Heart right ventricle (tissue), 16 donors: ENCODE measurements at regions not wholly inside any gene's neighbourhood (a gene's known extent, or its start where the extent isn't known, plus 50 kb on each side); places are given as distances from the start of the nearest gene placed in this dataset.

Source experiments
- ATAC-seq, 8 donors: fragments of 200-7000 bp; cut with Tn5 transposase; one replicate each; pipeline ENCODE4 v1.9.1; 2020; ENCODE audit warnings: mild to moderate bottlenecking in 8 of 8, moderate library complexity in 8 of 8, moderate number of reproducible peaks in 1 of 8
- DNase-seq, 2 donors: peaks; one replicate each; pipeline ENCODE4 v3.0.0-alpha.2; 2020
- H3K27ac ChIP-seq, 10 donors: fragments of 200-600 bp; sonication (generic) in 2 of 10; one replicate each; pipeline versions ENCODE4 v1.5.0 to v1.8.0; 2020 to 2022; ENCODE audit warnings: mild to moderate bottlenecking in 3 of 10
- H3K27me3 ChIP-seq, 7 donors: fragments of 200-600 bp; one replicate each; pipeline ENCODE4 v1.8.0; 2021 to 2022; ENCODE audit warnings: mild to moderate bottlenecking in 2 of 7
- H3K36me3 ChIP-seq, 9 donors: fragments of 200-600 bp; sonication (generic) in 1 of 9; one replicate each; pipeline versions ENCODE4 v1.5.0 to v1.8.0; 2020 to 2022; ENCODE audit warnings: mild to moderate bottlenecking in 2 of 9
- H3K4me1 ChIP-seq, 9 donors: fragments of 200-600 bp; sonication (generic) in 1 of 9; one replicate each; pipeline versions ENCODE4 v1.5.0 to v1.8.0; 2020 to 2022; ENCODE audit warnings: mild to moderate bottlenecking in 4 of 9
- H3K4me3 ChIP-seq, 10 donors: fragments of 200-600 bp; sonication (generic) in 2 of 10; one replicate each; pipeline versions ENCODE4 v1.5.0 to v1.8.0; 2020 to 2022; ENCODE audit warnings: mild to moderate bottlenecking in 7 of 10, moderate library complexity in 2 of 10
- H3K9me3 ChIP-seq, 11 donors: fragments of 200-600 bp in 10 of 11; sonication (generic) in 2 of 11; one replicate each; pipeline versions ENCODE4 v1.5.0 to v1.8.0; 2013 to 2022; ENCODE audit warnings: mild to moderate bottlenecking in 2 of 11, control low read depth in 1 of 11, moderate library complexity in 1 of 11
- CTCF ChIP-seq, 9 donors: fragments of 200-600 bp; sonication (generic) in 2 of 9; IDR thresholded peaks; one replicate each; pipeline versions ENCODE4 v1.5.0 to v1.8.0; 2021 to 2022; ENCODE audit warnings: antibody characterized with exemption in 9 of 9, mild to moderate bottlenecking in 5 of 9, moderate library complexity in 1 of 9
- WGBS, 2 donors: extraction: QIAGEN DNeasy Blood & Tissue Kit; methylation state at CpG; one replicate each; pipeline ENCODE4 v1.1.7; 2013; ENCODE audit warnings: inconsistent platforms in 1 of 2; 5-methylcytosine and 5-hydroxymethylcytosine counted together
- intact Hi-C, 10 donors: fragments of 100-400 bp; cut with DNase I; formaldehyde crosslinking; loops; one replicate each; pipeline versions ENCODE4 v1.11.1 to v1.14.2; 2022
- donor health status: Arrhythmogenic right ventricular cardiomyopathy.
- donor health status: ischemic (EF 13 %, LVEDD 7.1; RV severe dilation, severe dysfunction).
- donor health status: healthy with polysubstance abuse.
- donor health status: DM: no; HTN: yes; CAD: no.
- donor health status: DM: no; HTN: no; CAD: no.
- donor health status: ischemic (EF 25% LVEDD 6.9; RV normal size, moderate dysfunction).
- donor health status: ischemic (EF 25% LVEDD 5.7; RV mildly dilated, moderate dysfunction).
- donor health status: healthy.
- donor health status: DM: yes; HTN: yes; CAD: no.
- donor health status: Ischemic cardiomyopathy.
- donor health status: ischemic (EF 35%, LVEDD 5.7; RV mildly dilated, moderate dysfunction).
- donor health status: nonischemic (EF 11% LVEDD 7.7; RV severe dilation, severe dysfunction).
- donor health status: DM: yes; HTN: yes; CAD: no.
- donor health status: PGD.
- donor health status: ischemic (EF 29% LVEDD 5.4; RV normal size, mild dysfunction).
- donor health status: nonischemic (EF 23%, LVEDD 6.1; RV moderate dilation, normal function).

GRCh38 chr3:177787279-177788041, 590.2 kb upstream of the TBL1XR1 start:
- H3K9me3 ChIP-seq = no peaks in the 10 kb centered on the region
- H3K36me3 ChIP-seq = no peaks in the 10 kb centered on the region
- H3K27ac ChIP-seq = no peak overlapping the region
- ATAC-seq (no peak), DNase-seq (no peak)
- H3K27me3 ChIP-seq = no peaks in the 10 kb centered on the region
- no peak for TF ChIP-seq CTCF (IDR thresholded peaks at IDR 0.05)
- H3K4me3 ChIP-seq = no peak overlapping the region
- intact Hi-C loops = loop anchor here in 2 of 10 donors (10.0 kb wide), 2 partner anchors 273 to 537 kb away; no protein-coding TSS in a partner anchor
- WGBS, 2 donors = 76 to 78% methylated on average over 5 of the region's 5 CpGs
- peaks cover 0 to 15% (median 4%) of the 10 kb centered on the region in 9 donors for H3K4me1 ChIP-seq

GRCh38 chr3:177789500-177789899, 592.2 kb upstream of the TBL1XR1 start:
- DNase-seq = no peak
- TF ChIP-seq CTCF (IDR thresholded peaks at IDR 0.05) = no peak
- no peak overlapping the region for H3K4me3 ChIP-seq
- intact Hi-C loops = loop anchor here in 2 of 10 donors (10.0 kb wide), 2 partner anchors 275 to 535 kb away; no protein-coding TSS in a partner anchor
- H3K27ac ChIP-seq = no peak overlapping the region
- 39 to 56% methylated on average over 2 of the region's 2 CpGs for WGBS, 2 donors
- no peaks in the 10 kb centered on the region for H3K27me3 ChIP-seq
- no peaks in the 10 kb centered on the region for H3K9me3 ChIP-seq
- H3K36me3 ChIP-seq = no peaks in the 10 kb centered on the region
- ATAC-seq = no peak
- H3K4me1 ChIP-seq = peaks cover 0 to 8% (median 0%) of the 10 kb centered on the region in 9 donors

GRCh38 chr3:177792311-177793030, 595.2 kb upstream of the TBL1XR1 start:
- no peak overlapping the region for H3K27ac ChIP-seq
- H3K27me3 ChIP-seq = no peaks in the 10 kb centered on the region
- H3K4me1 ChIP-seq = no peaks in the 10 kb centered on the region
- intact Hi-C loops = no loop called here
- no peak for ATAC-seq
- H3K4me3 ChIP-seq = no peak overlapping the region
- H3K9me3 ChIP-seq = no peaks in the 10 kb centered on the region
- WGBS, 2 donors = 71 to 72% methylated on average over 6 of the region's 6 CpGs
- H3K36me3 ChIP-seq = no peaks in the 10 kb centered on the region
- no peak for DNase-seq
- no peak for TF ChIP-seq CTCF (IDR thresholded peaks at IDR 0.05)

GRCh38 chr3:177793451-177793850, 596.2 kb upstream of the TBL1XR1 start:
- Histone ChIP-seq H3K4me3 (no peak overlapping the region), H3K27me3 (no peaks in the 10 kb centered on the region), H3K27ac (no peak overlapping the region), H3K9me3 (no peaks in the 10 kb centered on the region), H3K4me1 (no peaks in the 10 kb centered on the region), H3K36me3 (no peaks in the 10 kb centered on the region)
- DNase-seq (no peak), ATAC-seq (no peak)
- intact Hi-C loops = no loop called here
- WGBS, 2 donors = 95 to 98% methylated on average over 3 of the region's 3 CpGs
- no peak for TF ChIP-seq CTCF (IDR thresholded peaks at IDR 0.05)
